Activated gamma-delta T cell (primary cell): ENCODE measurements at regions not wholly inside any gene's neighbourhood (a gene's known extent, or its start where the extent isn't known, plus 50 kb on each side); places are given as distances from the start of the nearest gene placed in this dataset.
"Not testable (repeated sequence)": the region's sequence is repeated elsewhere in the genome, so short reads cannot be mapped to it uniquely, and the experiment has no call there.

Source experiments
- DNase-seq: peaks from one replicate; lab custom pipeline; 2025; lab: John Stamatoyannopoulos, UW

GRCh38 chr5:164498438-164498837 lies 993.0 kb downstream of the MAT2B start:
- no peak for DNase-seq

GRCh38 chr5:164500856-164501255 lies 995.4 kb downstream of the MAT2B start:
- DNase-seq, result no peak

- no peak for DNase-seq
Observed at GRCh38 chr5:164501344-164501743, 995.9 kb downstream of the MAT2B start.

DNA sequence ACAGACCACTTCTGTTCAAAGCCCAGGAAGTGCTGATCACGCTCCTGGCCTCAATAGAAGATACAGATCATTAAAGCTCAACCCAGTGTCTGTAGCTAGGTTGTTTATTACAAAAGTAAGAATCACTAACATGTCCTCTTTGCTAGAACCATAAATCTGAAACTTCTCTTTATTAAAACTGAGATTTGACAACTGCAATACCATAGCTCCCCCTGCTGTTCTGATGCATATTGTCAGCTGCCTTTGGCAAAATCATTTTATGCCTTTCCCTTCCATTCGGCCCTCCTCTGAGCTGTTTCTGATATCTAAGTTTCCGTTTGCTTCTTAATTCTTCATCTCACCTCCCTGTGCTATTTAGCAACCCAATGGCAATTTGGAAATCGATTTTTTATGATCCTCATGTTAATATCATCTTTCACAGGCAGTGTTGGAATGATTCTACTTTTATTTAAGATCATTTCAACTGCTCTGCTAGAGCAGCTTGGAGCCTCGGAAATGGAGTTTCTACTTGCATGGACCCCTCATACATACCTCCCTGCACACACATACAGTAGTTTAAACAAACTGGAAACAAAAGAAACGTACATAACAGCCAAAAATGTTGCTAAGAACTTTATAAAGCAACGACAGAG lies 998.8 kb downstream of the MAT2B start:
- DNase-seq, result no peak

DNA sequence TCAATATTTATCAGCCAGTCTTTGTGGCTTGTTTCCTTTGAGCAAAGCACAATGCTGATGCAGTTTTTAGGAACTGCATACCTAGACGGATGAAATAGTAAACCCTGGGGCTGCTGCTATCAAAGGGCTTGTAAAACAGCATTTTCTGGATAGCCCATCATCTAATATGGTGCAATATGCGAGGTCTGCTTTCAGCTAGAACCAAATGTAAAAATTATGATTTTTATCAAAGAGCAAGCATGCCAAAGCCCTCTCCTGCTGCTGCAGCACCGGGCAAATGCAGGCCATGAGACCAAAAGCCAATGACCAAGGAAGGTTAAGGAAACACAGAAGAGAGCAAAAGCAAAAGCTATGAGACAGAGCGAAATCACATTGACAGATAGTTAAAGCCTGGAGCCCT lies 1000.4 kb downstream of the MAT2B start:
- no peak for DNase-seq

- DNase-seq, result no peak
Observed at GRCh38 chr5:164518067-164518740, 1012.8 kb downstream of the MAT2B start.

DNA sequence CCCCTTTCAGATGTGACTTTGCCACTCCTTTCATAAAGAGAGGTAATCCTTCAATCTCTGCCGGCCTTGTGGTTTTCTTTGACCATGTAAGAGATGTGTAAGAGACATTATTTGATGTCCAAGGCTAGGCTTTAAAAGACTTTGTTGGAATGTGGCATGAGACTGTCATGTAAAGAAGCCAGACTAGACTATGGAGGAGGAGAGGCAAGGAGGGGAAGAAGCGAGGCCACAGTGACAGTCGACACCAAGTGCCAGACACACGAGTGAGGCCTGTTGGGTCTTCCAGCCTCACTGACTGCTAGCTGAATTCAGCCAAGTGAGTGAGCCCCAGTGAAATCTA lies 1013.3 kb downstream of the MAT2B start:
- DNase-seq, result no peak

- DNase-seq, result no peak
Observed at GRCh38 chr5:164532235-164532900, 1026.9 kb downstream of the MAT2B start.

- DNase-seq, result not testable (repeated sequence)
Observed at GRCh38 chr5:164533426-164533825, 1028.0 kb downstream of the MAT2B start.

GRCh38 chr5:164540174-164540573 lies 1034.8 kb downstream of the MAT2B start:
- no peak for DNase-seq

DNA sequence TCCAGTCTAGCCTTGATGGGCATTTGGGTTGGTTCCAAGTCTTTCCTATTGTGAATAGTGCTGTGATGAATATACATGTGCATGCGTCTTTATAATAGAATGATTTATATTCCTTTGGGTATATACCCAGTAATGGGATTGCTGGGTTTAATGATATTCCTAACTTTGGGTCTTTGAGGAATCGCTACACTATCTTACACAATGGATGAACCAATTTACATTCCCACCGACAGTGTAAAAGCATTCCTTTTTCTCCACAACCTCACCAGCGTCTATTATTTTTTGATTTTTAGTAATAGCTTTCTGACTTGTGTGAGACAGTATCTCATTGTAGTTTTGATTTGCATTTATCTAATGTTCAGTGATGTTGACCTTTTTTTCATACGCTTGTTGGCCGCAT lies 1040.1 kb downstream of the MAT2B start:
- no peak for DNase-seq

- DNase-seq, result no peak
Observed at GRCh38 chr5:164553851-164554250, 1048.4 kb downstream of the MAT2B start.

DNA sequence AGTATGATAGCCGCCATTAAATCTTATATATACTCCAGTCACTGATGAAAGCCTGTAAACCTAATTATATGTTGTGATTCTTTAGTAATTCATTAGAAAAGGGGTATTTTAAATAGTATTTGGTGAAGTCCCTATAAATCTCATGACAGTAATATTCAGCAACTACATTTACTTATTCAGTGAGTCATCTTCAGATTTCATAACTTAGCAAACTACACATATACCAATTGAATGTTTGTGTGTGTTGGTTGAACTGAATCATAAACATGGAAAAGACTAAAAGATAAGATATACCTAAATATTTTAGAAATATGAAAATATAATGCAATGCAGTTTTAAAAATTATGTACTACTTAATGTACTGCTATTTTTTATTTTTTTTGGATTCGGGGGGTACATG lies 1050.4 kb downstream of the MAT2B start:
- DNase-seq, result no peak

- DNase-seq, result no peak
Observed at GRCh38 chr5:164560216-164560615, 1054.8 kb downstream of the MAT2B start.

DNA sequence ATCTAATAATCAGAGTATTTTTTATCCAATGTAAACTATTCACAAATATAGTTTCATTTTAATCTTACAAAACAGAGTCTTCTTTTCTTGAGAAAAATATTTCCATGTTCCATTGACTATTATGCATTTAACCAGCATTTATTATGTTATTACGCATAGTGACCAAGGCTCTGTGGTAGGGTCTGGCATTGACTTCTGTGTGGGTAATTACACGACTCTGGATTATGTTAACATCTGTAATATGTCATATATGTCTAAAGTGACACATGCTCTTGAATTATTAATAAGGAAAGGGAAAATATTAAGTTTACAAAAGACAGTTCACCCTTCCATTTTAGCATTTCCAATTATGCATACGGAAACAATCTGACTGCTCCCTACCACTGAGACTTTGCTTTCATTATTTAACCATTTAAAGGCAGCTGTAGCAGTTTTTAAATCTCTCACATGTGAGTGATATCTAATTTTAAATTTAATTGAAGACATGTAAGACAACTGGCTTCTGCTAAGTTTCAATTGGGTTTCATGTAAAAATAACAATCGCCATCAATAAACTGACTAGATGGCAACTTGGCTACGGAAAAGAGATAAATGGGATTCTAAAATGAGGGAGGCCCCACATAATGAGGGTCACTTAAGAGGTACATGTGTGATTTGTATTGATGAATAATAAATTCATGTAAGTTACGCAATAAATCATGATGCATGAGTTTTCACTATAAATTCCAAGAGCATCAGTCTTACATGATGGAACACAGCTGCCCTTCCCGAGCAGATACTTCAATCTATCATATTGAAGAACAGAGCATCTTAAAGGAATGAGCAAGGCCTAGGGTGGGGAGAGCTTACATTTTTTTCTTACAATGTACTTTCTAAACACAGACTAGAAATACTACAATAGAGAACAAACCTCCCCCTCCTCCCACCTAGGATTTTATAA lies 1056.8 kb downstream of the MAT2B start:
- DNase-seq, result no peak

DNA sequence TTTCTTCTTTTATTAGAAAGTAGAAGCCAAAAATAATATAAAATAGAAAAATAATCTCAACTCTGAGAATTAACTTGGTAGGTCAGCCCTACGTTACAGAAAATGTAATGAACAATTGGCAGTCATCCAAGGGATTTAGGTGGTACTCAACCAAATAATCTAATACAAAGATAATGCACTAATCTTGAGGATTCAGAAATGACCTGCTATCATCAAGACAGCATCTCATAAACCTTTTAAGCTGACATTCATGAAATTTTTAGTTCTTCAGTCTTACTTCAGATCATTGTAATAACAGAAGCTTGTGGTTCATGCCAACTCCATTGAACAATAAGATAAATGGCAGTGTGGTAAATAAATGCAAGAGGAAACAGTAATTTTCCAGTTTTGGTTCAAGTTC lies 1058.0 kb downstream of the MAT2B start:
- no peak for DNase-seq

DNA sequence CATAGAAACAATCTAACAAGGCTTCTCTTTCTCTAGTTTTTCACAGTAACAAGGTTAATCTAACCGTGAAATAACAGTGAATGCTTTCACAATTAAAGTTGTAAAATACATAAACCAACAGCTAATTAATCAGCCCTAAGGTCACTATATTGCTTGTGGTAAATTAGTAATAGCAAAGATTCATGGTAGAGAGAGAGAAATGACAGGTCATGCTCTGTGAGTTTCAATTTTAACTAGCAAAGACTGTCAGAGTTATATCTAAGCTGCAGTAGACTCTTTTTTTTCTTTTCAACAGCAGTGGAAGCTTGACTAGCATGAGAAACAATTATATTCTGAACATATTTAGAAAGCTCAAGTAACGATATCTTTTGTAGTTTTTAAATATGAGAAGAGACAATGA lies 1068.0 kb downstream of the MAT2B start:
- no peak for DNase-seq

DNA sequence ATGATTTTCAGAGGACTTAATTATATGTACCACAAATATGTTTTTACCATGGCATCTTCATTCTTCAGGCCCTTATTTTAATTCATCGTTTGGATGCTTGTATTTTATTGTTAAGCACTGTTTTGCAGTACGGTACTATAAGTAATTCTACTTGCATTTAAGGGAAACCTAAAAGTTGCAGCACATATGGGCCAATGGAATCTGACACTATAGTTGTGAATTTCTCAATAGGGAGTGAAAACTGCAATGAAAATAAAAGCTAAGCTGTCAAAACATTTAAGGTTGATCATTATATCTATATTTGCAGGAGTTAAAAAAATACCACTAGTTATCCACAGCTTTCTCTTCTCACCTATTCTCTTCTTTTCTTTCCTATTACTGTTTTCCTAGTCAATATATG lies 1071.8 kb downstream of the MAT2B start:
- no peak for DNase-seq

DNA sequence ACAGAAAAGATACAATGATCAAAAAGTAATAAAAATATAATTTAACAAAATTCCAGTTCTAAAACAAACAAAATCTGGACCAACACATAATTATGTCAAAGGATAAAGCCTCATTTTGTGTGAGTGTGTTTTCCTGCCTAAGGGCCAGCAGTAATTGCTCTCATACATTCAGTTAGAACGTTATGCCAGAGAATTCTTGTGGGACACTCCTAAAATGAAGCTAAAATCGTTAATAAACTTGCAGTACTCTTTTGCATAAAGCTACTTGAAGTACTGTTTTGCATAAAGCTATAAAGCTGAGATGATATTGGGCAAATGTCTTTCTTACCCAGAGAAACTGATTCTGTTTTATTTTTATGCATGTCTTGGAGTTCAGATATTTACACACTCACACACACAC lies 1072.3 kb downstream of the MAT2B start:
- no peak for DNase-seq

DNA sequence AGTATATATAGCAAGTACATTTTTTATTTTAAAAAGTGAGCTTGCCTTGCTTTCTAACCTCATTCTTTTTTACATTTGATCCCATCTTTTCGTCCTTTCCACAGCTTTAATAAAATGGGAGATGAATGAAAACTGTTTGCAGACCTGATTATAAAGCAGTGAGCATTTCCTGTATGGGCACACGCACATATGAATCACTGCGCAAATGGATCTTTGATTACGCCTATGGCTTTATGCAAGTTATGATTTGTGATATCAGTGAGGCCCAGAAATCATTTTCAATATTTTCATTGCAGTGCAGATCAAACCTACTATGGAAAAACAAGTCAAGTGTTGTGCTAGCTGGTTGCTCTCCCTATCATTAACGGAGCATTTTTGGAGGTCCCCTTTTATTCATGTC lies 1073.0 kb downstream of the MAT2B start:
- DNase-seq, result no peak

DNA sequence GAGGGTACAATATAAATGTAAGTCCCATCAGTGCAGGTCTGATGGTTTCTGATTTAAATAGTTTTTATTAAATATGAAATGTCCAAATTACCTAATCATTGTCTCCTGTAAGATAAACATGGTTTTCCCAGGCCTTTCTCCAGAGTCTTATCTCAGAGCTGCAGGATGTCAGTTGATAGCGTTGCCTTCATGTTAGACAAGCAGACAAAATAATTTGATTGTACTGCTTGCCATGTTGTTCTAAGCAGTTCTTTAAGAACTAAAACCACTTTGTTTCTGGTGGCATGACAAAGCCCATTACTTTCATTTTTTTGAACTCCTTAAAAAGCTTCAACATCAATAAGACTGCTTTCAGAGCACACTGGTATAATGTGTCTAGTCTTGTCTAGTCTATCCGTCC lies 1073.5 kb downstream of the MAT2B start:
- DNase-seq, result no peak

- DNase-seq, result no peak
Observed at GRCh38 chr5:164580155-164580554, 1074.7 kb downstream of the MAT2B start.
